HG03460 (cell line): ENCODE measurements at regions not wholly inside any gene's neighbourhood (a gene's known extent, or its start where the extent isn't known, plus 50 kb on each side); places are given as distances from the start of the nearest gene placed in this dataset.

Source experiments
- ATAC-seq: cut with Tn5 transposase; IDR thresholded peaks from one replicate; pipeline ENCODE4 v1.9.1; 2021; ENCODE audit not compliant: unreplicated experiment

GRCh38 chr22:48653929-48654328 lies 1173.7 kb downstream of the BRD1 start:
- ATAC-seq, result no peak

DNA sequence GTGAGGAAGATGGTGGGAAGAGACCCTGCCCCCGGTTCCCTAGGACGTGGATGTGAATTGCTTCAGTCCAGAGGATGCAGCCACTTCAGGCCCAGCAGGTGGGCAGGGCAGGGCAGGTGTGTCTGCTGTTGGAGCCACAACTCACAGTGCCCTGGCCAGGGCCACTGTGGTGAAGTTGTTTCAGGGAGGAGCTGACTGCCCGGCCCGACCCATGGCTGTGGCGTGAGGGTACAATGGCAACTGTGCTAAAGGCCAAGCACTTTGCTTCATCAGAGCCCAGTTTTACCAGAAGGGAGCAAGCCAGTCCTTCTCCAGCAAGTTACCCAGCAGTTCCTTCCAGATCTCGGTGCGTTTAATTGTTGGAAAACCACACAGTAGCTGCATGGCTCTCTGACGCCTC lies 1174.4 kb downstream of the BRD1 start:
- ATAC-seq, result no peak

DNA sequence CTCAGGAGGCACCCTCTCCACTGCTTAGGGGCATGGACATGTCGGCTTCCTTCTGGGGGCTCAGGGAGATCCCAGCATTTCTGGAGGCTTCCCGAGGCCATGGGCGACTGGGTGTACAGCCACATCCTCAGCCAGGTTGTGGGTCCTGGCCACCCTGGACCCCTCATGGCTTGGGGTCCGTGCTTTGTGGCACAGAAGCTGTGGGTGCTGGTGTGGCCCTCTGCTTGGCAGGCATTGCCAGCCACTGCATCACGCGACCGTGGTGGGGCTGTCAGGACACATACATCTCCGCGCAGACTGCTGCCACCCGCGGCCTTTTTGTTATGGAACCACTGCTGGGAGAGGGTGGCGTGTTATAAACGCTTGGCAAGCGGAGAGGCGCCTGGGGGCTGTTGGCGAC lies 1174.9 kb downstream of the BRD1 start:
- no peak for ATAC-seq

DNA sequence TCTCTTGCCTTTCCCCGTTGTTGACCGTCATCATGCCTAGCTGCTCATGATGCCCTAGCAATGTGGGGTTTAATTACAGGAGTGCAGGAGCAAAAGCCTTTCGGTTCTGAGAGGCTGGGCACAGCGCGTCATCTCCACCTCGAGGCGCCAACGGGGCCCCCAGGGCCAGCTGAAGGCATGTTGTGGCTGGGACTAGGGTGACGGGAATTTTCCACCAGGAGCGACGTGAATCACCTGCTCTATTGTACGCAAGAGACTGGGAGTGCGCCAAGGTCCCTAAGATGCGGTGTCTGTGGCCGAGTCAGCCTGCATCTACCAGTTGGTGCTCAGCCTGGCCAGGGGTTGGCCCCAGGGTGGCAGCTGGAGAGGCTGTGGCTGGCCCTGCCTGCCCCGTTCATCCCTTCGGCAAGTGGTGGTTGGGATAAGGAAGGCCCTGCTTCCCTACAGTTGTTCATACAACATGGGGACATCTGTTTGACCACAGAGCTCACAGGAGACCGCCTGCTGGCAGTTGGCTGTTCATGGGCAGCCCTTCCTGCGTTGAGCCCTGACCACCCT lies 1175.6 kb downstream of the BRD1 start:
- ATAC-seq, result no peak

DNA sequence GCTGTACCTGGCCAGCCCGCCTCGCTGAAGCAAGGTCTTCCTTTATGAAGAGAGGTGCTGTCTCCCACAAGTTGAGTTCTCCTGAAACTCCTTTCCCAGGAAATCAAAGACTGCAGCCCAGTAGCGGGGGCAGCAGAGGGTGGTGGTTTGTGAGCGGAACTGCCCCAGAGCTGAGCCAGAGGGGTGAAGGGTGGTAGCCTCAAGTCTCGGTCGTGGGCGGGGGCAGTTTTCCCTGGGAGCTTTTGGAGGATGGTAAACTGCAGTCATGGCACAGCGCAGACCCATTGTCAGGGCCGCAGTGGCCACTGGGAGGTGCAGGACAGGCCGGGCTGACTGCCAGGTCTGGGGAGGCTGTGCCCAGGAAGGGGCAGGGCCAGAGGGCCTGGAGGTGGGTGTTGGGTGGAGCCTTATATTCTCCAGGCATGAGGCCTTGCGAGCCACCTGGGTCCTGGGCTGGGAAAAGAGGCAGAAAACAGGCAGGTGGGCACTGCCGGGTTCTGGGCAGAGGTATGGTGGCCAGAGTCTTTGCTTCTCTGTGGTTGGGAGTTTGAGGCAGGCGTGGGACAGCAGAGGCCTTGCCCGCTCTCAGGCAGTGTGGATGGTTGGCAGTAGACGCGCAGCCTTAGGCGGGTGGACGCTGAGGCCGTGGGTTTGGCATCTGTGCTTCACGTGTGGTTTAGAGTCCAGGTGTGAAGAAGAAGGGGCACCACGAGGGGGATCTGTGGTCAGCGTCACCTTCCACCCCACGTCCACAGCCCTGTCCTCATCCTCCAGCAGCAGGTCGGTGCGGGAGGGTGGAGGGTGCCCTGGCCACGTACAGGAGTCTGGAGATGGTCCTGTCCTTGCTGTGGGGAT lies 1176.4 kb downstream of the BRD1 start:
- no peak for ATAC-seq

- no peak for ATAC-seq
These were observed 1177.2 kb downstream of the BRD1 start for GRCh38 chr22:48650323-48651035.

- ATAC-seq, result no peak
These were observed 1178.2 kb downstream of the BRD1 start for GRCh38 chr22:48649466-48649865.

DNA sequence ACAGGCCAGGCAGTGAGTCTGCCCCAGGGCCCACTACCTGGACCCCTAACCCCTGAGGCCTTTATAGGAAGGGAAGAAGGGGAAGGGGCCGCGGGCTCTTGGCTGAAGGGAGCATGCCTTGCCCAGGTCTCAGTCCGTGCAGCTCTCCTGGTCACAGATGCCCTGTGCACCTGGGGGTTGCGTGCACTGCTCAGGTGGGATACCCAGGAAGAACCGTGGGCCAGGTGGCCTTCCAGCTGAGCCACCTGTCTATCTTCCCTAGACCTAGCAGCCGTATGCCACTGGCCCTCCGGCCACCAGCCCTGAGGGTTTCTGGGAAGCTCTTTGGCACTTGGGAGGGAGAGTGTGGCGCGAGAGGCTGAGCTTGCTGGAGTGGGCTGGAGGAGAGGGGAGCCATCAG lies 1178.6 kb downstream of the BRD1 start:
- no peak for ATAC-seq

DNA sequence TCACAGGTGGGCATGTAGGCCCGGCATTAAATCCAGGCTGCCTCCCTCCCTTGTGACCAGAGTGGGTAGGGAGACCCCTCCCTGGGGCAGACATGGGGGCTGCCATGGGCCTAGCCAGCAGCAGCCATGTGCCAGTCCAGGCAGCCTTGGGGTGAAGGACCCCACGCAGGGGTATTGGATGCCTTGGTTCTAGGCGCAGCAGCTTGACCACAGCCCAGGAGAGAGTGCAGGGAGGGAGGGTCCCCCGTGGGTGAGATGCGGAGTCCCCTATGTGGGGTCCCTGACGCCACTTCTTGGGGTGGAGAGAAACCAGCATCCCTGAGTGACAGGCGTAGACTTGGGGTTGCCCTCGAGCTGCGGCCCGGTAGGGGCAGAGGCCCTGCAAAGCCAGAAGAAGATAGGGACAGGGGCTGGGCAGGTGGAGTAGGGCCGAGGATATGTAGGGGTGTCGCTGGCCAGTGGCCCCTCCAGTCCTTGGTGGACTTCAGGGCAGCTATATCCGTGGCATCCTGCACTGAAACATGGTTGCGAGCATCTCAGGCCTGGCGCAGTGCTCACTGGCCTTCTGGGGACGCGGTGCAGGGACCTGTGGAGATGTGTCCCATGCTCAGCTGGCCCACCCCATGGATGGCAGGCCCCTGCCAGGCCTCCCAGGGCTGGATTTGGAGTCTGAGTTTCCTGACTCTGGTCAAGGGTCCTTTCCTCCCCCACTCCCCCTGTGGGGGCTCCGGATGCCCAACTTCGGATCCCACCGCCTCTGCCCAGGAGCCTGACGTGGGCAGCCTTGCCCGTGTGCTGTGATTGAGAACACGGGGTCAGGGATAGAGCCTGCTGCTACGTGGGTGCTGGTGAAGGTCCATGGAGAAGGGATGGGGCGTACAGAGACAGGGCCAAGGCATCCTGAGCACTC lies 1179.8 kb downstream of the BRD1 start:
- ATAC-seq, result no peak

DNA sequence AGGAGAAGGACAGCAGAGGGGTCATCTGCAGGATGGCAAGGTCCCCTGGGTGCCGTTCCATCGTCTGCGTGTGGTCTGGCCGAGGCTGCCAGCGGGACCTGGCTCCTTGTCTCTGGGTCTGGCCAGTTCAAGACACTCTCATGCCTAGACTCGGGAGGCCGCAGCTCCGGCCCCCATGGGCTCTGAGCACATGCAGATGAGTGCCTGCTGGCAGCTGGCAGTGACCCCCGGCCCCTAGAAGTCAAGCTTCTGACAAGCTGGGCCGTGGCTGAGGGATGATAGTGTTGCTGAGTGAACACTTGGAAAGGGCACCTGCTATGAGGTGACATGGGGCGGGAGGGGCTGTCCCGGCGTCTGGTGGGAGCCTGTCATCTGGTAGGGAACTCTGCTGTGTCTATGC lies 1180.6 kb downstream of the BRD1 start:
- no peak for ATAC-seq

DNA sequence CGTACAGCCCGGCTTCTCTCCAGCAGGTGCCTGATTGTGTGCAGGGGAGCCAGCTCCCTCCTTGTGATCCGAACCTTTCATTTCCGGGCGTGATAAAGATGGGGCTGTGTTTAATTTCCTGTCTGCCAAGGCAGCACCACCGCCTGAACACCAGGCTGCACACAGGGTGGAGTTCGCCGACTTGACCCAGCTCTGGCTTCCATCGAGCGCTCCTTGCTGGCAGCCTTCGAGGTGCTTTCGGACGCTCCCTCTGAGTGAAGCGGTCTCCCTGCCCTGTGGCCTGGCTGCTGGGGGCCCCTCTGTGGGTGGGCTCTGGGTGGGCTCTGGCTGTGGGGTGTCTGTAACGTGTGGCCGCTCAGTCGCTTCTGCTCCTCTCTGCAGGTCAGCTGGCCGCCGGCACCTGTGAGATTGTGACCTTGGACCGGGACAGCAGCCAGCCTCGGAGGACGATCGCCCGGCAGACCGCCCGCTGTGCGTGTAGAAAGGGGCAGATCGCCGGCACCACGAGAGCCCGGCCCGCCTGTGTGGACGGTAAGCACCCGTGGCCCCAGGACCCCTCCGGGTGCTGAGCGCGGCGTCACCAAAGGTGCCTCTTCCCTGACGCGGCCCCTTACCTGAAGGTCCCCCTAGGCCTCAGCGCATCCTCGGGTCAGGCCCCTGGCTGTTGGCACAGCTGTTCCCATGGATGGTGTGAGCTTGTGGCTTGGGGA lies 1181.3 kb downstream of the BRD1 start:
- no peak for ATAC-seq

DNA sequence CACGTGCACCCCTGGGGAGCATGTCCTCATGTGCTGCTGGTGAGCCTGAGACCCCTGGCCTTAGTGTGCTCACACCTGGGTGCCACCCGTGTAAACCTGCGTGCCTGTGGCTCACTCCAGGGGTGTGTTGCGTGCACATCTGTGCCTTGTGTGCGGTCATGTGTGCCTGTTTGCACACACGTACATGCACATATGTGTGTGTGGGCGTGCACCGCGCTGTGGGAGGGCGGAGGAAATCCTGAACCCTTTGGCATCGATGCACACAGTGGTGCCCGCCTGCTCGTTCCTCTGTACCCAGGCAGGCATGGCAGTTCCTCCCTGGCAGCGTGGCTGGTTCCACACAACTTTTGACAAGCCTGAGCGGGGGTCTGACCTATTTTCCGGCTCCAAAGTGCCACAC lies 1181.9 kb downstream of the BRD1 start:
- ATAC-seq, result no peak

GRCh38 chr22:48644997-48645396 lies 1182.7 kb downstream of the BRD1 start:
- no peak for ATAC-seq

GRCh38 chr22:48644108-48644507 lies 1183.6 kb downstream of the BRD1 start:
- ATAC-seq, result no peak

DNA sequence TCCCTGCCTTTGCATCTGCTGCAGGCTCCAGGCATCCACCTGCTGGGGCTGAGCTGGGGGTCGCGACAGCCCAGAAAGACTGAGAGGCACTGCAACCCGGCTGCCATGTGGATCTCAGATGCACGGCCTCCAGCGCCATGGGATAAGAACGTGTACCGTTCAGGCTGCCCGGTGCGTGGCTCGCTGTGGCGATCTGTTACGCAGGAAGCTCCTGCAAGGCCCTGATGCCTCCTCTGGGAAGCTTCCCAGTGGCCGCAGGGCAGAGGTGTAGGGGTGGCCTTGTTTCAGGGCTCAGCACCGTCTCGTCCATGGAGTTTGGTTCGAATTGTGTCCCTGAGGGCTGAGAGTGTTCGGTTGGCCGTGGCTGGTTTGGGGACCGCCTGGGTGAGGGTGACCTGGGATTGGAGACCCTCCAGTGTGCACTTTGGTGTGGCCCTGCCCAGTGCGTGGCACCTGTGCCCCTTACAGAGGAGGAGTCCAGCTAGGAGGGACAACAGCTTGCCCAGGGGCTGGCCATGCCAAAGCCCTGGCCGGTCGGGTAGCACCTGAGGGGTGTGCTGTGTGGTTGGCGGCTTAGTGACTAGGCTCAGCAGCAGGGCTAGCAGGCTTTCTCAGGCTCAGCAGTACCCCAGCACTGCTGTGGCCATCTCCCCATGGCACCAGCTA lies 1184.5 kb downstream of the BRD1 start:
- ATAC-seq, result no peak

DNA sequence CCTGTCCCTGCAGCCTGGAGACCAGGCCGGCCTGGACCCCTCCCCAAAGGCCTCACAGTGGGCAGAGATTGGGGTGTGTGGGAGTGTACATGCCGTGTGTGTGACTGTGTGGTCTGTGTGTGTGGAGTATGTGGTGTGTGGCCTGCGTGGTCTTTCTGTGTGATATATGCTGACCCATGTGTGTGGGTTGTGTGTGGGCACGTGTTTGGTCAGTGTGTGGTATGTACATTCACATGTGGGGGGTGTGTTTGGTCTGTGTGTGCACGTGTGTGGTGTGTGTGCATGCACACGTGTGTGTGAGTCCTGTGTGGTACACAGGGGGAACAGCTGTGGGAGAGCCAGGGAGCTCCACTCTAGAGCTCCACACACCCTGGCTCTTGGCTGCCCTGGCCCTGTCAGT lies 1185.1 kb downstream of the BRD1 start:
- ATAC-seq, result no peak

GRCh38 chr22:48641906-48642475 lies 1185.7 kb downstream of the BRD1 start:
- ATAC-seq, result no peak

GRCh38 chr22:48640890-48641841 lies 1186.5 kb downstream of the BRD1 start:
- no peak for ATAC-seq
